Left lung (tissue), 4 donors: ENCODE measurements at regions not wholly inside any gene's neighbourhood (a gene's known extent, or its start where the extent isn't known, plus 50 kb on each side); places are given as distances from the start of the nearest gene placed in this dataset.
A peak's percentile ranks its signal among the peaks of the same experiment; 100 is the strongest.

ENCODE experiments used
- ATAC-seq: fragments of 200-7000 bp; cut with Tn5 transposase; one replicate; pipeline ENCODE4 v1.9.1; 2020; ENCODE audit warnings: moderate library complexity
- DNase-seq, 4 donors: peaks; one replicate each; pipeline ENCODE4 v3.0.0-alpha.2; 2013 to 2020
- H3K27ac ChIP-seq, 2 donors: fragments of 200-600 bp; sonication (generic) in 1 of 2; one replicate each; pipeline versions ENCODE4 v1.5.0 to v1.8.0; 2020 to 2021
- H3K27me3 ChIP-seq, 2 donors: fragments of 200-600 bp; sonication (generic) in 1 of 2; one replicate each; pipeline versions ENCODE4 v1.5.0 to v1.8.0; 2020 to 2021
- H3K36me3 ChIP-seq, 2 donors: fragments of 200-600 bp; sonication (generic) in 1 of 2; one replicate each; pipeline versions ENCODE4 v1.5.0 to v1.8.0; 2020 to 2021
- H3K4me1 ChIP-seq, 2 donors: fragments of 200-600 bp; one replicate each; pipeline ENCODE4 v1.8.0; 2021
- H3K4me3 ChIP-seq, 2 donors: fragments of 200-600 bp; sonication (generic) in 1 of 2; one replicate each; pipeline versions ENCODE4 v1.5.0 to v1.8.0; 2020 to 2021; ENCODE audit warnings: mild to moderate bottlenecking in 1 of 2
- H3K9me3 ChIP-seq, 2 donors: fragments of 200-600 bp; sonication (generic) in 1 of 2; one replicate each; pipeline versions ENCODE4 v1.5.0 to v1.8.0; 2020 to 2021
- CTCF ChIP-seq, 2 donors: fragments of 200-600 bp; sonication (generic) in 1 of 2; IDR thresholded peaks; one replicate each; pipeline versions ENCODE4 v1.5.0 to v1.8.0; 2021; ENCODE audit warnings: antibody characterized with exemption in 2 of 2
- intact Hi-C, 2 donors: fragments of 100-400 bp; cut with DNase I; formaldehyde crosslinking; loops; one replicate each; pipeline versions ENCODE4 v1.11.2 to v1.14.2; 2022
- donor health status: DM: no; HTN: yes; CAD: no.
- donor health status: DM: no; HTN: no; CAD: no.

GRCh38 chr3:3689601-3690375 lies 109.4 kb upstream of the LRRN1 start:
- Histone ChIP-seq H3K4me3 (no peak overlapping the region), H3K4me1 (no peaks in the 10 kb centered on the region), H3K9me3 (no peaks in the 10 kb centered on the region), H3K27me3 (no peaks in the 10 kb centered on the region), H3K27ac (no peak overlapping the region), H3K36me3 (no peaks in the 10 kb centered on the region)
- DNase-seq, result no peak
- intact Hi-C loops, result no loop called here
- ATAC-seq, result no peak
- no peak for TF ChIP-seq CTCF (IDR thresholded peaks at IDR 0.05)

GRCh38 chr3:3686907-3687648 lies 112.2 kb upstream of the LRRN1 start:
- DNase-seq (no peak), ATAC-seq (no peak)
- Histone ChIP-seq H3K4me3 (no peak overlapping the region), H3K4me1 (no peaks in the 10 kb centered on the region), H3K9me3 (no peaks in the 10 kb centered on the region), H3K27me3 (no peaks in the 10 kb centered on the region), H3K36me3 (no peaks in the 10 kb centered on the region), H3K27ac (no peak overlapping the region)
- intact Hi-C loops, result no loop called here
- no peak for TF ChIP-seq CTCF (IDR thresholded peaks at IDR 0.05)

- ATAC-seq (no peak), DNase-seq (no peak)
- Histone ChIP-seq H3K27me3 (no peaks in the 10 kb centered on the region), H3K4me3 (no peak overlapping the region), H3K4me1 (no peaks in the 10 kb centered on the region), H3K9me3 (peaks cover 0 to 3% of the 10 kb centered on the region in 2 donors), H3K36me3 (no peaks in the 10 kb centered on the region), H3K27ac (no peak overlapping the region)
- intact Hi-C loops, result no loop called here
- TF ChIP-seq CTCF (IDR thresholded peaks at IDR 0.05), result no peak
Measured at GRCh38 chr3:3685721-3686120, 113.5 kb upstream of the LRRN1 start.

- H3K4me1 ChIP-seq, result no peaks in the 10 kb centered on the region
- no peak for DNase-seq
- H3K36me3 ChIP-seq, result no peaks in the 10 kb centered on the region
- intact Hi-C loops, result no loop called here
- peak; percentile 18 for ATAC-seq
- H3K27ac ChIP-seq, result no peak overlapping the region
- no peak for TF ChIP-seq CTCF (IDR thresholded peaks at IDR 0.05)
- peaks cover 0 to 6% of the 10 kb centered on the region in 2 donors for H3K9me3 ChIP-seq
- no peak overlapping the region for H3K4me3 ChIP-seq
- no peaks in the 10 kb centered on the region for H3K27me3 ChIP-seq
Measured at GRCh38 chr3:3683261-3683660, 116.0 kb upstream of the LRRN1 start.

- ATAC-seq (no peak), DNase-seq (no peak)
- TF ChIP-seq CTCF (IDR thresholded peaks at IDR 0.05), result no peak
- Histone ChIP-seq H3K4me3 (no peak overlapping the region), H3K36me3 (no peaks in the 10 kb centered on the region), H3K4me1 (no peaks in the 10 kb centered on the region), H3K27ac (no peak overlapping the region), H3K27me3 (no peaks in the 10 kb centered on the region), H3K9me3 (peaks cover 0 to 7% of the 10 kb centered on the region in 2 donors)
- intact Hi-C loops, result no loop called here
Measured at GRCh38 chr3:3675801-3676200, 123.4 kb upstream of the LRRN1 start.
